HCT116 (cell line): ENCODE measurements at regions not wholly inside any gene's neighbourhood (a gene's known extent, or its start where the extent isn't known, plus 50 kb on each side); places are given as distances from the start of the nearest gene placed in this dataset.

Source experiments
- ATAC-seq: fragments of 200-7000 bp; cut with Tn5 transposase; 2 replicates; pipeline ENCODE4 v1.9.1; 2020; ENCODE audit warnings: mild to moderate bottlenecking, moderate library complexity
- BruUV-seq: library from RNA; stranded (reverse); fragments of 400-500 nt; replicated peaks from 2 replicates; lab custom pipeline; 2021; lab: Mats Ljungman, UMichigan
- CTCF ChIA-PET: fragments of 300-600 bp; sonication (Branson Sonifier 250); formaldehyde crosslinking; loops from one replicate; lab custom pipeline; 2021; ENCODE audit warnings: antibody characterized with exemption; lab: Charles Lee
- POLR2A ChIA-PET: fragments of 300-600, 350-600 bp; sonication (Branson Sonifier 250); formaldehyde crosslinking; loops from one replicate; lab custom pipeline; 2021; ENCODE audit warnings: antibody characterized with exemption; lab: Charles Lee
- RAD21 ChIA-PET, 2 experiments: fragments of 300-600 bp; sonication (Branson Sonifier 250); formaldehyde crosslinking; loops; one replicate each; lab custom pipeline; 2023; ENCODE audit warnings: low total read pairs in 2 of 2; ENCODE audit not compliant: uncharacterized antibody in 2 of 2, unreplicated experiment in 2 of 2, low non-redundant PET in 1 of 2; lab: Charles Lee
- DNase-seq: peaks from one replicate; pipeline ENCODE4 v3.0.0-alpha.2; 2010; ENCODE audit warnings: low read depth, low spot score
- H2AFZ ChIP-seq: fragments of 200-600 bp; shearing (Covaris generic), sonication (generic); 2 replicates; pipeline ENCODE4 v1.6.1; 2017; ENCODE audit warnings: low read depth, mixed run types, mixed read lengths, antibody characterized with exemption, low read length; ENCODE audit not compliant: poor library complexity, severe bottlenecking
- H3K27ac ChIP-seq: 2 replicates; pipeline ENCODE4 v1.5.1; 2012; ENCODE audit warnings: low read depth, low read length
- H3K27me3 ChIP-seq: fragments of 200-600 bp; sonication (generic); 2 replicates; pipeline ENCODE4 v1.6.1; 2016; ENCODE audit warnings: mixed run types, low read length, mixed read lengths; ENCODE audit not compliant: insufficient read depth
- H3K36me3 ChIP-seq, 2 experiments: fragments of 200-500 bp in 1 of 2; fragments of 200-600 bp in 1 of 2; sonication (Bioruptor generic) in 1 of 2; sonication (generic) in 1 of 2; 2 replicates each; pipeline versions ENCODE4 v1.5.1 to v1.6.1; 2014 to 2016; ENCODE audit warnings: low read length in 2 of 2, inconsistent platforms in 1 of 2, mixed read lengths in 1 of 2, mixed run types in 1 of 2; ENCODE audit not compliant: insufficient read depth in 2 of 2, control insufficient read depth in 1 of 2
- H3K4me1 ChIP-seq, 2 experiments: fragments of 200-600 bp in 1 of 2; sonication (generic) in 1 of 2; 2 replicates each; pipeline versions ENCODE4 v1.5.1 to v1.6.1; 2012 to 2017; ENCODE audit warnings: low read length in 2 of 2, inconsistent platforms in 1 of 2, mild to moderate bottlenecking in 1 of 2, mixed read lengths in 1 of 2, mixed run types in 1 of 2, moderate library complexity in 1 of 2; ENCODE audit not compliant: insufficient read depth in 2 of 2, control insufficient read depth in 1 of 2
- H3K4me2 ChIP-seq: fragments of 200-600 bp; sonication (generic); 2 replicates; pipeline ENCODE4 v1.6.1; 2017; ENCODE audit warnings: mixed run types, low read length, mixed read lengths
- H3K4me3 ChIP-seq, 2 experiments: fragments of 200-600 bp in 1 of 2; sonication (generic) in 1 of 2; replicated peaks in 1 of 2; 2 replicates each; pipeline ENCODE4 v1.5.1; 2011 to 2016; ENCODE audit warnings: low read length in 2 of 2, control low read depth in 1 of 2, low read depth in 1 of 2, mild to moderate bottlenecking in 1 of 2, mixed read lengths in 1 of 2, mixed run types in 1 of 2
- H3K79me2 ChIP-seq: fragments of 200-600 bp; sonication (generic); 2 replicates; pipeline ENCODE4 v1.6.1; 2017; ENCODE audit warnings: mild to moderate bottlenecking, mixed run types, low read length, moderate library complexity, mixed read lengths; ENCODE audit not compliant: insufficient read depth
- H3K9ac ChIP-seq: fragments of 200-600 bp; sonication (generic); 2 replicates; pipeline ENCODE4 v1.6.1; 2016; ENCODE audit warnings: low read length, mixed read lengths
- H3K9me2 ChIP-seq: fragments of 200-600 bp; sonication (generic), shearing (Covaris generic); 2 replicates; pipeline ENCODE4 v1.6.1; 2017; ENCODE audit warnings: mixed run types, mild to moderate bottlenecking, moderate library complexity; ENCODE audit not compliant: insufficient read depth
- H3K9me3 ChIP-seq, 2 experiments: fragments of 200-500 bp in 1 of 2; fragments of 200-600 bp in 1 of 2; sonication (Bioruptor generic) in 1 of 2; sonication (generic) in 1 of 2; 2 replicates each; pipeline ENCODE4 v1.6.1; 2014 to 2017; ENCODE audit warnings: low read length in 2 of 2, mixed read lengths in 2 of 2, inconsistent platforms in 1 of 2, low read depth in 1 of 2, mild to moderate bottlenecking in 1 of 2, mixed run types in 1 of 2, moderate library complexity in 1 of 2; ENCODE audit not compliant: control insufficient read depth in 1 of 2, insufficient read depth in 1 of 2
- H4K20me1 ChIP-seq: fragments of 200-600 bp; sonication (generic), shearing (Covaris generic); 2 replicates; pipeline ENCODE4 v1.6.1; 2017; ENCODE audit warnings: mixed run types, mild to moderate bottlenecking, moderate library complexity; ENCODE audit not compliant: insufficient read depth
- CBX3 ChIP-seq: IDR thresholded peaks from 2 replicates; pipeline ENCODE4 v1.6.1; 2012; ENCODE audit warnings: low read depth
- CEBPB ChIP-seq: IDR thresholded peaks from 2 replicates; pipeline ENCODE4 v1.6.1; 2012; ENCODE audit warnings: low read depth
- EGR1 ChIP-seq: IDR thresholded peaks from 2 replicates; pipeline ENCODE4 v1.6.1; 2012; ENCODE audit warnings: low read depth
- FOSL1 ChIP-seq: IDR thresholded peaks from 2 replicates; pipeline ENCODE4 v1.6.1; 2012; ENCODE audit warnings: low read depth
- JUND ChIP-seq: IDR thresholded peaks from 2 replicates; pipeline ENCODE4 v1.6.1; 2012
- POLR2A ChIP-seq: IDR thresholded peaks from 2 replicates; pipeline ENCODE4 v1.7.0; 2011; ENCODE audit warnings: borderline replicate concordance; ENCODE audit not compliant: insufficient read depth, insufficient read length; ENCODE audit errors: extremely low read depth
- POLR2AphosphoS5 ChIP-seq: IDR thresholded peaks from 2 replicates; pipeline ENCODE4 v1.6.1; 2011; ENCODE audit warnings: mild to moderate bottlenecking, low read depth, low read length, moderate library complexity
- SIN3A ChIP-seq: IDR thresholded peaks from 2 replicates; pipeline ENCODE4 v1.6.1; 2012; ENCODE audit warnings: low read depth
- SRF ChIP-seq: IDR thresholded peaks from 2 replicates; pipeline ENCODE4 v1.6.1; 2012; ENCODE audit warnings: low read depth
- TCF7L2 ChIP-seq: IDR thresholded peaks from 2 replicates; pipeline ENCODE4 v1.7.0; 2011; ENCODE audit warnings: borderline replicate concordance, inconsistent platforms; ENCODE audit not compliant: insufficient read depth, insufficient read length; ENCODE audit errors: extremely low read depth
- ZFX ChIP-seq: fragments of 450-650 bp; IDR thresholded peaks from 2 replicates; pipeline ENCODE4 v1.6.1; 2017
- ZNF274 ChIP-seq: fragments of 200-500 bp; sonication (Bioruptor generic); IDR thresholded peaks from 2 replicates; pipeline ENCODE4 v1.6.1; 2014; ENCODE audit warnings: mild to moderate bottlenecking, low read depth, low read length, inconsistent platforms
- intact Hi-C: fragments of 100-400 bp; cut with micrococcal nuclease; formaldehyde crosslinking; loops from 2 replicates; pipeline ENCODE4 v1.10.0; 2022
- TF ChIP-seq, protein P1 (sequence below): IDR thresholded peaks from 2 replicates; pipeline ENCODE4 v1.6.1; 2011; ENCODE audit warnings: mild to moderate bottlenecking, low read length, moderate library complexity; ENCODE audit not compliant: insufficient replicate concordance; ENCODE audit errors: extremely low read depth
- TF ChIP-seq, protein P2 (sequence below): IDR thresholded peaks from 2 replicates; pipeline ENCODE4 v1.6.1; 2012; ENCODE audit warnings: low read depth

DNA sequence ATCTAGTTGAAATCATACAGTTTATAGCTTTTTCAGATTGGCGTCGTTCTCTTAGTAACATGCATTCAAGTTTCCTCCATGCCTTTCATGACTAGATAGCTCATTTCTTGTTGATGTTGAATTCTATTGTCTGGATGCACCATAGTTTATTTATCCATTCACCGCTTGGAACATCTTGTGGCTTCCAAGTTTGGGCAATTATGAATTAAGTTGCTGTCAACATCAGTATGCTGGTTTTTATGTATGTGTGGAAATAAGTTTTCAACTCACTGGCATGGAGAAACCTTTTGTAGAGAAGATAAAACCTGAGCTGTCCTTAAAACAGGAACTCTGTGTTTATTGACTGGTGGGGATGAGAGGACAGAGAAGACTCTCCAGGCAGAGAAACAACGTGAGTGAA, 248.0 kb downstream of the CDC5L start:
- Histone ChIP-seq H3K9me2 (no peaks in the 10 kb centered on the region), H3K4me3 (no peak overlapping the region), H2AFZ (no peak overlapping the region), H3K9me3 (no peaks in the 10 kb centered on the region), H3K4me2 (no peak overlapping the region), H3K79me2 (no peaks in the 10 kb centered on the region), H4K20me1 (no peaks in the 10 kb centered on the region), H3K4me1 (0 out of 4 replicates have a peak, but pooled peaks cover 0 to 3% of the 10 kb centered on the region in 2 experiments), H3K27me3 (no peaks in the 10 kb centered on the region), H3K9ac (no peak overlapping the region), H3K36me3 (no peaks in the 10 kb centered on the region), H3K27ac (no peak overlapping the region)
- intact Hi-C loops, result no loop called here
- ChIA-PET POLR2A (no interaction called here), CTCF (interaction anchor here (0.6 kb wide), 1 partner anchor 1287 kb away, joined by 3 read pairs; no protein-coding TSS in a partner anchor), RAD21 (no interaction called here)
- TF ChIP-seq POLR2AphosphoS5 (no peak), POLR2A (no peak), SRF (no peak), CEBPB (no peak), TCF7L2 (no peak), ZFX (no peak), JUND (no peak), SIN3A (no peak), FOSL1 (no peak), CBX3 (no peak), EGR1 (no peak), ZNF274 (no peak)
- TF ChIP-seq, protein P1, sequence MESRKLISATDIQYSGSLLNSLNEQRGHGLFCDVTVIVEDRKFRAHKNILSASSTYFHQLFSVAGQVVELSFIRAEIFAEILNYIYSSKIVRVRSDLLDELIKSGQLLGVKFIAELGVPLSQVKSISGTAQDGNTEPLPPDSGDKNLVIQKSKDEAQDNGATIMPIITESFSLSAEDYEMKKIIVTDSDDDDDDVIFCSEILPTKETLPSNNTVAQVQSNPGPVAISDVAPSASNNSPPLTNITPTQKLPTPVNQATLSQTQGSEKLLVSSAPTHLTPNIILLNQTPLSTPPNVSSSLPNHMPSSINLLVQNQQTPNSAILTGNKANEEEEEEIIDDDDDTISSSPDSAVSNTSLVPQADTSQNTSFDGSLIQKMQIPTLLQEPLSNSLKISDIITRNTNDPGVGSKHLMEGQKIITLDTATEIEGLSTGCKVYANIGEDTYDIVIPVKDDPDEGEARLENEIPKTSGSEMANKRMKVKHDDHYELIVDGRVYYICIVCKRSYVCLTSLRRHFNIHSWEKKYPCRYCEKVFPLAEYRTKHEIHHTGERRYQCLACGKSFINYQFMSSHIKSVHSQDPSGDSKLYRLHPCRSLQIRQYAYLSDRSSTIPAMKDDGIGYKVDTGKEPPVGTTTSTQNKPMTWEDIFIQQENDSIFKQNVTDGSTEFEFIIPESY, result no peak
- TF ChIP-seq, protein P2, sequence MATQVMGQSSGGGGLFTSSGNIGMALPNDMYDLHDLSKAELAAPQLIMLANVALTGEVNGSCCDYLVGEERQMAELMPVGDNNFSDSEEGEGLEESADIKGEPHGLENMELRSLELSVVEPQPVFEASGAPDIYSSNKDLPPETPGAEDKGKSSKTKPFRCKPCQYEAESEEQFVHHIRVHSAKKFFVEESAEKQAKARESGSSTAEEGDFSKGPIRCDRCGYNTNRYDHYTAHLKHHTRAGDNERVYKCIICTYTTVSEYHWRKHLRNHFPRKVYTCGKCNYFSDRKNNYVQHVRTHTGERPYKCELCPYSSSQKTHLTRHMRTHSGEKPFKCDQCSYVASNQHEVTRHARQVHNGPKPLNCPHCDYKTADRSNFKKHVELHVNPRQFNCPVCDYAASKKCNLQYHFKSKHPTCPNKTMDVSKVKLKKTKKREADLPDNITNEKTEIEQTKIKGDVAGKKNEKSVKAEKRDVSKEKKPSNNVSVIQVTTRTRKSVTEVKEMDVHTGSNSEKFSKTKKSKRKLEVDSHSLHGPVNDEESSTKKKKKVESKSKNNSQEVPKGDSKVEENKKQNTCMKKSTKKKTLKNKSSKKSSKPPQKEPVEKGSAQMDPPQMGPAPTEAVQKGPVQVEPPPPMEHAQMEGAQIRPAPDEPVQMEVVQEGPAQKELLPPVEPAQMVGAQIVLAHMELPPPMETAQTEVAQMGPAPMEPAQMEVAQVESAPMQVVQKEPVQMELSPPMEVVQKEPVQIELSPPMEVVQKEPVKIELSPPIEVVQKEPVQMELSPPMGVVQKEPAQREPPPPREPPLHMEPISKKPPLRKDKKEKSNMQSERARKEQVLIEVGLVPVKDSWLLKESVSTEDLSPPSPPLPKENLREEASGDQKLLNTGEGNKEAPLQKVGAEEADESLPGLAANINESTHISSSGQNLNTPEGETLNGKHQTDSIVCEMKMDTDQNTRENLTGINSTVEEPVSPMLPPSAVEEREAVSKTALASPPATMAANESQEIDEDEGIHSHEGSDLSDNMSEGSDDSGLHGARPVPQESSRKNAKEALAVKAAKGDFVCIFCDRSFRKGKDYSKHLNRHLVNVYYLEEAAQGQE, result no peak
- no TSS peak for BruUV-seq
- DNase-seq (no peak), ATAC-seq (no peak)
